GM12878 (cell line): ENCODE measurements at regions not wholly inside any gene's neighbourhood (a gene's known extent, or its start where the extent isn't known, plus 50 kb on each side); places are given as distances from the start of the nearest gene placed in this dataset.

ENCODE experiments used
- ATAC-seq: fragments of 200-7000 bp; cut with Tn5 transposase; 3 replicates; pipeline ENCODE4 v1.9.1; 2020; ENCODE audit warnings: mild to moderate bottlenecking, moderate library complexity
- BruUV-seq: library from RNA; stranded (reverse); fragments of 400-500 nt; replicated peaks from 2 replicates; lab custom pipeline; 2021; lab: Mats Ljungman, UMichigan
- CTCF ChIA-PET: fragments of 300-600 bp; sonication (Branson Sonifier 250); formaldehyde crosslinking; extraction: SDS; loops from one replicate; lab custom pipeline; 2021; ENCODE audit warnings: inconsistent platforms; lab: Yijun Ruan, JAX
- POLR2A ChIA-PET: fragments of 350-600 bp; formaldehyde crosslinking; extraction: SDS; loops from one replicate; lab custom pipeline; 2021; ENCODE audit warnings: inconsistent platforms; lab: Charles Lee
- RAD21 ChIA-PET: fragments of 300-600 bp; sonication (Branson Sonifier 250); formaldehyde crosslinking; loops from one replicate; lab custom pipeline; 2023; ENCODE audit warnings: antibody characterized with exemption; ENCODE audit not compliant: unreplicated experiment; lab: Charles Lee
- SMC1A ChIA-PET: fragments of 300-600 bp; sonication (Branson Sonifier 250); formaldehyde crosslinking; loops from one replicate; lab custom pipeline; 2023; ENCODE audit not compliant: unreplicated experiment, uncharacterized antibody; lab: Charles Lee
- DNase-seq: peaks from one replicate; pipeline ENCODE4 v3.0.0-alpha.2; 2011; ENCODE audit warnings: low read depth, low spot score
- FAIRE-seq: peaks from 3 replicates; lab custom pipeline; 2011; peaks lifted over from hg19 to GRCh38; lab: Jason Lieb, UNC
- H2AFZ ChIP-seq: 2 replicates; pipeline ENCODE4 v1.6.0; 2011; ENCODE audit warnings: low read depth, low read length, control low read depth; ENCODE audit not compliant: control insufficient read depth
- H3K27ac ChIP-seq: 2 replicates; pipeline ENCODE4 v1.5.1; 2011; ENCODE audit warnings: control low read depth; ENCODE audit not compliant: control insufficient read depth, insufficient read depth
- H3K27me3 ChIP-seq, 2 experiments: replicated peaks in 1 of 2; 2 replicates each; pipeline versions ENCODE4 v1.6.0 to v1.6.1; 2011; ENCODE audit warnings: low read length in 1 of 2; ENCODE audit not compliant: control insufficient read depth in 2 of 2, insufficient read depth in 2 of 2
- H3K36me3 ChIP-seq, 2 experiments: 2 replicates each; pipeline ENCODE4 v1.5.1; 2011; ENCODE audit warnings: low read length in 1 of 2; ENCODE audit not compliant: control insufficient read depth in 2 of 2, insufficient read depth in 2 of 2
- H3K4me1 ChIP-seq: 2 replicates; pipeline ENCODE4 v1.6.1; 2011; ENCODE audit warnings: mild to moderate bottlenecking, low read length, moderate library complexity, mixed read lengths; ENCODE audit not compliant: control insufficient read depth, insufficient read depth
- H3K4me2 ChIP-seq: 2 replicates; pipeline ENCODE4 v1.6.0; 2011; ENCODE audit warnings: control low read depth; ENCODE audit not compliant: control insufficient read depth, insufficient read depth
- H3K4me3 ChIP-seq: fragments of 200-600 bp; sonication (generic); 2 replicates; pipeline ENCODE4 v1.5.1; 2016
- H3K79me2 ChIP-seq: 2 replicates; pipeline ENCODE4 v1.6.0; 2011; ENCODE audit warnings: low read length; ENCODE audit not compliant: control insufficient read depth, insufficient read depth
- H3K9ac ChIP-seq: 2 replicates; pipeline ENCODE4 v1.8.0; 2011; ENCODE audit warnings: low read length, control low read depth, mixed read lengths; ENCODE audit not compliant: control insufficient read depth, insufficient read depth
- H3K9me3 ChIP-seq: replicated peaks from 3 replicates; pipeline ENCODE4 v1.5.1; 2011; ENCODE audit warnings: mild to moderate bottlenecking, low read length; ENCODE audit not compliant: control insufficient read depth, insufficient read depth
- H4K20me1 ChIP-seq: 2 replicates; pipeline ENCODE4 v1.6.0; 2011; ENCODE audit not compliant: control insufficient read depth, insufficient read depth
- BHLHE40 ChIP-seq, 2 experiments: fragments of 450-650 bp in 1 of 2; IDR thresholded peaks; 2 replicates each; pipeline ENCODE4 v1.6.1; 2011 to 2017; ENCODE audit warnings: low read depth in 2 of 2, borderline replicate concordance in 1 of 2, improper control_type of control experiment in 1 of 2, low read length in 1 of 2, mild to moderate bottlenecking in 1 of 2
- NBN ChIP-seq: fragments of 450-650 bp; IDR thresholded peaks from 2 replicates; pipeline ENCODE4 v1.6.1; 2016
- REST ChIP-seq: IDR thresholded peaks from 2 replicates; pipeline ENCODE4 v1.6.1; 2012; ENCODE audit warnings: mild to moderate bottlenecking, low read depth, low read length
- SREBF1 ChIP-seq: IDR thresholded peaks from 2 replicates; pipeline ENCODE4 v1.6.1; 2012; ENCODE audit warnings: mild to moderate bottlenecking, low read length
- WGBS: methylation state at CpG from one replicate; pipeline ENCODE4 v1.1.6; 2016; ENCODE audit warnings: low lambda C conversion rate; ENCODE audit not compliant: insufficient replicate concordance, insufficient coverage; ENCODE audit errors: missing lambda C conversion rate; 5-methylcytosine and 5-hydroxymethylcytosine counted together
- in situ Hi-C: fragments of 300-500 bp; cut with MboI; formaldehyde crosslinking; loops from 9 replicates; pipeline ENCODE4 v1.14.3; 2018; ENCODE audit warnings: mixed read lengths
- intact Hi-C: fragments of 100-400 bp; cut with micrococcal nuclease; formaldehyde crosslinking; loops from one replicate; pipeline ENCODE4 v1.14.2; 2022; ENCODE audit not compliant: unreplicated experiment

GRCh38 chr3:22779737-22780136 is 423.4 kb upstream of the UBE2E2 start:
- intact Hi-C loops, result no loop called here
- H3K9me3 ChIP-seq, result no peaks in the 10 kb centered on the region
- no peak overlapping the region for H3K4me3 ChIP-seq
- DNase-seq (no peak), FAIRE-seq (no peak)
- H3K27ac ChIP-seq, result no peak overlapping the region
- ChIA-PET RAD21 (no interaction called here), POLR2A (no interaction called here)
- no peaks in the 10 kb centered on the region for H3K27me3 ChIP-seq
- no peak overlapping the region for H3K9ac ChIP-seq
- no peaks in the 10 kb centered on the region for H3K4me1 ChIP-seq
- no peaks in the 10 kb centered on the region for H3K36me3 ChIP-seq
- H3K79me2 ChIP-seq, result no peaks in the 10 kb centered on the region
- BruUV-seq, result no TSS peak
- no peaks in the 10 kb centered on the region for H4K20me1 ChIP-seq
- TF ChIP-seq SREBF1 (no peak), NBN (no peak), REST (no peak)
- TF ChIP-seq, all 136 proteins: peak for 0
- H3K4me2 ChIP-seq, result no peak overlapping the region
- ChIA-PET CTCF (interaction anchor here (0.5 kb wide), 1 partner anchor 34 kb away, joined by 4 read pairs; no protein-coding TSS in a partner anchor), SMC1A (interaction anchor here (1.1 to 1.3 kb wide), 4 partner anchors 13 to 57 kb away, joined by 3 to 4 read pairs (median 3); no protein-coding TSS in a partner anchor)
- WGBS, result 18% methylated on average over 2 of the region's 2 CpGs
- ATAC-seq, result no peak
- no peak overlapping the region for H2AFZ ChIP-seq
- in situ Hi-C loops, result no loop called here

DNA sequence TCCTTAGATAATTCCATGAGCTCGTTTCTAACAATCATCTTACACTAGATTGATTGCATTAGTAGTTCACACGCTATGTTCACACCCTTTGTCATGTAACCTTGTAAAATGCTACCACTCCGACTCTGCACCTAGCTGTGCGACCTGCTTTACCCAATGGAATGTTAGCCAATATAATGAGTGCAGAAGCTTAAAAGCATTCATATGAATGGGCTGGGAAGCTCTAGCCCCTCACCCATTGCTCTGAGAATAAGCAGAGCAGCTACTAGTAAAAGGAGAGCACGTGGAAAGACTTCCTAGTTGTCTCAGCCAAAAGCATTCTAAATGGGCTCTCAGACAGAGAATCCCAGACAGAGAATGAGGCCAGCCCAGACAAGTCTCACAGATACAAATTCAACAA is 410.6 kb upstream of the UBE2E2 start:
- no peak overlapping the region for H3K4me3 ChIP-seq
- ChIA-PET CTCF (interaction anchor here (1.0 kb wide), 1 partner anchor 19 kb away, joined by 3 read pairs; no protein-coding TSS in a partner anchor), POLR2A (no interaction called here), SMC1A (interaction anchor here (1.3 kb wide), 1 partner anchor 13 kb away, joined by 3 read pairs; no protein-coding TSS in a partner anchor), RAD21 (no interaction called here)
- H3K9ac ChIP-seq, result no peak overlapping the region
- H3K27ac ChIP-seq, result no peak overlapping the region
- no peaks in the 10 kb centered on the region for H3K4me1 ChIP-seq
- TF ChIP-seq BHLHE40 (IDR thresholded peaks at IDR 0.05; ENCODE audit: borderline replicate concordance in 1 of 2, low read depth in 2 of 2, low read length in 1 of 2), result no peak
- H4K20me1 ChIP-seq, result no peaks in the 10 kb centered on the region
- 22% methylated on average over 5 of the region's 5 CpGs for WGBS
- intact Hi-C loops (no loop called here), in situ Hi-C loops (no loop called here)
- FAIRE-seq, result no peak
- BruUV-seq, result no TSS peak
- ATAC-seq, result no peak
- H3K27me3 ChIP-seq, result no peaks in the 10 kb centered on the region
- H3K36me3 ChIP-seq, result no peaks in the 10 kb centered on the region
- H3K4me2 ChIP-seq, result no peak overlapping the region
- H2AFZ ChIP-seq, result no peak overlapping the region
- no peaks in the 10 kb centered on the region for H3K79me2 ChIP-seq
- no peak for DNase-seq
- H3K9me3 ChIP-seq, result no peaks in the 10 kb centered on the region
